SK-N-SH treated with all-trans-retinoic acid at 6 μM for 48 hours (cell line): ENCODE measurements at regions not wholly inside any gene's neighbourhood (a gene's known extent, or its start where the extent isn't known, plus 50 kb on each side); places are given as distances from the start of the nearest gene placed in this dataset.

Experiments
- ARNTL ChIP-seq: fragments of 450-650 bp; formaldehyde crosslinking; IDR thresholded peaks from 2 replicates; pipeline ENCODE4 v1.5.0; 2020; ENCODE audit warnings: low read depth, mild to moderate bottlenecking, moderate library complexity, borderline replicate concordance
- BACH2 ChIP-seq: fragments of 250-450 bp; sonication (Bioruptor Pico); IDR thresholded peaks from 2 replicates; pipeline ENCODE4 v1.9.0; 2021; ENCODE audit warnings: mild to moderate bottlenecking, borderline replicate concordance
- GLIS3 ChIP-seq: fragments of 250-450 bp; sonication (Bioruptor Pico); IDR thresholded peaks from 2 replicates; pipeline ENCODE4 v1.5.0; 2020; ENCODE audit warnings: mild to moderate bottlenecking, moderate library complexity
- OSR1 ChIP-seq: fragments of 250-450 bp; sonication (Bioruptor Pico); IDR thresholded peaks from 2 replicates; pipeline ENCODE4 v1.8.0; 2022; ENCODE audit warnings: moderate library complexity, mild to moderate bottlenecking, inconsistent platforms
- PPARA ChIP-seq: fragments of 250-450 bp; sonication (Bioruptor Pico); IDR thresholded peaks from 2 replicates; pipeline ENCODE4 v1.5.0; 2020; ENCODE audit warnings: mild to moderate bottlenecking, borderline replicate concordance
- RARB ChIP-seq: fragments of 250-450 bp; sonication (Bioruptor Pico); IDR thresholded peaks from 2 replicates; pipeline ENCODE4 v1.8.0; 2021; ENCODE audit warnings: mild to moderate bottlenecking, moderate library complexity
- SNAI2 ChIP-seq: fragments of 250-450 bp; sonication (Bioruptor Pico); IDR thresholded peaks from 2 replicates; pipeline ENCODE4 v1.5.0; 2020; ENCODE audit warnings: mild to moderate bottlenecking, moderate library complexity
- ZFP3 ChIP-seq: fragments of 250-450 bp; sonication (Bioruptor Pico); IDR thresholded peaks from 2 replicates; pipeline ENCODE4 v1.5.0; 2020; ENCODE audit warnings: mild to moderate bottlenecking, moderate library complexity
- ZFP30 ChIP-seq: fragments of 450-650 bp; formaldehyde crosslinking; IDR thresholded peaks from 2 replicates; pipeline ENCODE4 v1.5.0; 2022; ENCODE audit warnings: mild to moderate bottlenecking, moderate library complexity
- ZNF70 ChIP-seq: fragments of 450-650 bp; formaldehyde crosslinking; IDR thresholded peaks from 2 replicates; pipeline ENCODE4 v1.5.0; 2020; ENCODE audit warnings: mild to moderate bottlenecking, moderate library complexity
- ZNF8 ChIP-seq: fragments of 450-650 bp; formaldehyde crosslinking; IDR thresholded peaks from 2 replicates; pipeline ENCODE4 v1.5.0; 2020; ENCODE audit warnings: mild to moderate bottlenecking, moderate library complexity
- TF ChIP-seq, protein P1 (sequence below): fragments of 250-450 bp; sonication (Bioruptor Pico); IDR thresholded peaks from 2 replicates; pipeline ENCODE4 v1.5.1; 2020; ENCODE audit warnings: low read depth, mild to moderate bottlenecking, moderate library complexity
- TF ChIP-seq, protein P2 (sequence below): fragments of 250-450 bp; sonication (Bioruptor Pico); IDR thresholded peaks from 2 replicates; pipeline ENCODE4 v1.8.0; 2021; ENCODE audit warnings: low read depth, mild to moderate bottlenecking, moderate library complexity, borderline replicate concordance
- TF ChIP-seq, protein P3 (sequence below): fragments of 250-450 bp; sonication (Bioruptor Pico); IDR thresholded peaks from 2 replicates; pipeline ENCODE4 v1.8.0; 2020; ENCODE audit warnings: mild to moderate bottlenecking, moderate library complexity, borderline replicate concordance

DNA sequence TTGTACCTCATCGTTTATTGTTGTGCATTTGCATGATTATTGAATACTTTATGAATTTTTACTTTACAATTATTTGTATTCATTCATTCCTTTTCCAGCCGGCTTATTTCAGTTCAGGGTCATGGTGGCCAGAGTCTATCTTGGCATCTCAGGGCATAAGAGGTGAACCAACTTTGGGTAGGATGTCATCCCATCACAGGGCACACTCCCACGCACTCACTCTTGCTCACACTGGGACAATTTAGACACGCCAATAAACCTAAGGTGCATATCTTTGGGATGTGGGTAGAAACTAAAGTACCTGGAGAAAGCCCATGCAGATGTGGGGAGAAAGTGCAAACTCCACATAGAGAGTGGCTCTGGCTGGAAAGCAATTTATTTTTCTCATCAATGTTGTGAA is 158.1 kb upstream of the MAST4 start:
- TF ChIP-seq BACH2 (no peak), GLIS3 (CRISPR knock-in tag) (no peak), PPARA (no peak), ZFP3 (CRISPR knock-in tag) (no peak), RARB (CRISPR knock-in tag) (no peak), ZNF8 (CRISPR knock-in tag) (no peak), OSR1 (no peak), SNAI2 (CRISPR knock-in tag) (no peak), ZNF70 (CRISPR knock-in tag) (no peak), ZFP30 (CRISPR knock-in tag) (no peak), ARNTL (CRISPR knock-in tag) (no peak)
- TF ChIP-seq, protein P1, sequence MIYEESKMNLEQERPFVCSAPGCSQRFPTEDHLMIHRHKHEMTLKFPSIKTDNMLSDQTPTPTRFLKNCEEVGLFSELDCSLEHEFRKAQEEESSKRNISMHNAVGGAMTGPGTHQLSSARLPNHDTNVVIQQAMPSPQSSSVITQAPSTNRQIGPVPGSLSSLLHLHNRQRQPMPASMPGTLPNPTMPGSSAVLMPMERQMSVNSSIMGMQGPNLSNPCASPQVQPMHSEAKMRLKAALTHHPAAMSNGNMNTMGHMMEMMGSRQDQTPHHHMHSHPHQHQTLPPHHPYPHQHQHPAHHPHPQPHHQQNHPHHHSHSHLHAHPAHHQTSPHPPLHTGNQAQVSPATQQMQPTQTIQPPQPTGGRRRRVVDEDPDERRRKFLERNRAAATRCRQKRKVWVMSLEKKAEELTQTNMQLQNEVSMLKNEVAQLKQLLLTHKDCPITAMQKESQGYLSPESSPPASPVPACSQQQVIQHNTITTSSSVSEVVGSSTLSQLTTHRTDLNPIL (CRISPR knock-in tag): no peak
- TF ChIP-seq, protein P2, sequence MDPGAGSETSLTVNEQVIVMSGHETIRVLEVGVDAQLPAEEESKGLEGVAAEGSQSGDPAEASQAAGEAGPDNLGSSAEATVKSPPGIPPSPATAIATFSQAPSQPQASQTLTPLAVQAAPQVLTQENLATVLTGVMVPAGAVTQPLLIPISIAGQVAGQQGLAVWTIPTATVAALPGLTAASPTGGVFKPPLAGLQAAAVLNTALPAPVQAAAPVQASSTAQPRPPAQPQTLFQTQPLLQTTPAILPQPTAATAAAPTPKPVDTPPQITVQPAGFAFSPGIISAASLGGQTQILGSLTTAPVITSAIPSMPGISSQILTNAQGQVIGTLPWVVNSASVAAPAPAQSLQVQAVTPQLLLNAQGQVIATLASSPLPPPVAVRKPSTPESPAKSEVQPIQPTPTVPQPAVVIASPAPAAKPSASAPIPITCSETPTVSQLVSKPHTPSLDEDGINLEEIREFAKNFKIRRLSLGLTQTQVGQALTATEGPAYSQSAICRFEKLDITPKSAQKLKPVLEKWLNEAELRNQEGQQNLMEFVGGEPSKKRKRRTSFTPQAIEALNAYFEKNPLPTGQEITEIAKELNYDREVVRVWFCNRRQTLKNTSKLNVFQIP (CRISPR knock-in tag): no peak
- TF ChIP-seq, protein P3, sequence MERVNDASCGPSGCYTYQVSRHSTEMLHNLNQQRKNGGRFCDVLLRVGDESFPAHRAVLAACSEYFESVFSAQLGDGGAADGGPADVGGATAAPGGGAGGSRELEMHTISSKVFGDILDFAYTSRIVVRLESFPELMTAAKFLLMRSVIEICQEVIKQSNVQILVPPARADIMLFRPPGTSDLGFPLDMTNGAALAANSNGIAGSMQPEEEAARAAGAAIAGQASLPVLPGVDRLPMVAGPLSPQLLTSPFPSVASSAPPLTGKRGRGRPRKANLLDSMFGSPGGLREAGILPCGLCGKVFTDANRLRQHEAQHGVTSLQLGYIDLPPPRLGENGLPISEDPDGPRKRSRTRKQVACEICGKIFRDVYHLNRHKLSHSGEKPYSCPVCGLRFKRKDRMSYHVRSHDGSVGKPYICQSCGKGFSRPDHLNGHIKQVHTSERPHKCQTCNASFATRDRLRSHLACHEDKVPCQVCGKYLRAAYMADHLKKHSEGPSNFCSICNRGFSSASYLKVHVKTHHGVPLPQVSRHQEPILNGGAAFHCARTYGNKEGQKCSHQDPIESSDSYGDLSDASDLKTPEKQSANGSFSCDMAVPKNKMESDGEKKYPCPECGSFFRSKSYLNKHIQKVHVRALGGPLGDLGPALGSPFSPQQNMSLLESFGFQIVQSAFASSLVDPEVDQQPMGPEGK (CRISPR knock-in tag): no peak
